Esophagus muscularis mucosa (tissue), 4 donors: ENCODE measurements at regions not wholly inside any gene's neighbourhood (a gene's known extent, or its start where the extent isn't known, plus 50 kb on each side); places are given as distances from the start of the nearest gene placed in this dataset.
"Not testable (repeated sequence)": the region's sequence is repeated elsewhere in the genome, so short reads cannot be mapped to it uniquely, and the experiment has no call there.

Experiments used
- DNase-seq: peaks from one replicate; pipeline ENCODE4 v3.0.0-alpha.2; 2017; ENCODE audit errors: extremely low spot score
- H3K27ac ChIP-seq, 4 donors: fragments of 200-600 bp; sonication (generic); replicated peaks in 1 of 4; 1 replicate in 3 of 4; 2 replicates in 1 of 4; pipeline ENCODE4 v1.5.1; 2016 to 2019; ENCODE audit warnings: mild to moderate bottlenecking in 1 of 4
- H3K27me3 ChIP-seq, 4 donors: fragments of 200-600 bp; sonication (generic); one replicate each; pipeline versions ENCODE4 v1.5.1 to v1.6.0; 2016 to 2019
- H3K36me3 ChIP-seq, 4 donors: fragments of 200-600 bp; sonication (generic); one replicate each; pipeline ENCODE4 v1.5.1; 2016 to 2019
- H3K4me1 ChIP-seq, 4 donors: fragments of 200-600 bp; sonication (generic); one replicate each; pipeline ENCODE4 v1.5.1; 2016 to 2019
- H3K4me3 ChIP-seq, 4 donors: fragments of 200-600 bp; sonication (generic); 1 replicate in 2 of 4; 2 replicates in 2 of 4; pipeline ENCODE4 v1.5.1; 2016 to 2019; ENCODE audit warnings: mild to moderate bottlenecking in 4 of 4, moderate library complexity in 1 of 4
- H3K9me3 ChIP-seq, 4 donors: fragments of 200-600 bp; sonication (generic); 1 replicate in 3 of 4; 2 replicates in 1 of 4; pipeline ENCODE4 v1.5.1; 2016 to 2019
- EP300 ChIP-seq: sonication (generic); formaldehyde crosslinking; IDR thresholded peaks from one replicate; pipeline ENCODE4 v1.6.1; 2017; ENCODE audit warnings: antibody characterized with exemption
- POLR2A ChIP-seq: fragments of 450-650 bp; IDR thresholded peaks from one replicate; pipeline ENCODE4 v1.6.1; 2017; ENCODE audit warnings: antibody characterized with exemption, moderate library complexity, mild to moderate bottlenecking, low read depth
- POLR2AphosphoS5 ChIP-seq, 2 donors: sonication (generic); formaldehyde crosslinking; IDR thresholded peaks; one replicate each; pipeline ENCODE4 v1.6.1; 2017; ENCODE audit warnings: antibody characterized with exemption in 2 of 2
- WGBS: methylation state at CpG from one replicate; pipeline ENCODE4 v1.1.5; 2018; 5-methylcytosine and 5-hydroxymethylcytosine counted together
- intact Hi-C: fragments of 100-400 bp; cut with DNase I; formaldehyde crosslinking; loops from one replicate; pipeline ENCODE4 v1.15.1; 2023
- TF ChIP-seq, protein P1 (sequence below), 3 experiments: fragments of 200-600 bp in 2 of 3; fragments of 450-650 bp in 1 of 3; sonication (generic) in 2 of 3; IDR thresholded peaks; one replicate each; pipeline ENCODE4 v1.5.1; 2017 to 2019; ENCODE audit warnings: antibody characterized with exemption in 3 of 3, mild to moderate bottlenecking in 2 of 3, moderate library complexity in 1 of 3

DNA sequence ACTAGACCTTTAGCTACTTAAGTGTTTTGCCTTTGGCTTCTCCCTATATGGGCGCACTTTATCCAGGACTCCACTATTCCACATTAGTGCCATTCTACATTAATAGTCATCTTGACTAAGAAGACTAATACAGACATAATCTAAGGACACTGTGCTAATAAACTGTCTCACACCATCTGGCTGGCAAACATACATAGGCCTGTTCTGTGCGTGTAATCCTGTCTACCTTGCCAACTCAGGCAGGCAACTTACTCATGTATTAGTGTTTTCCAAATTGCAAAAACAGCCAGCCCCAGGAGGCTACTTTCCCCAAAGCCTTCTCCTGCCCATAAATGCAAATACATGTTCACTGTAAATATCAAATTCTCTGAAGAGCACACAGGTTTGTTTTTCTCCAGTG is 587.3 kb downstream of the TMA16 start:
- TF ChIP-seq EP300, result no peak
- no peak for TF ChIP-seq POLR2AphosphoS5 (IDR thresholded peaks at IDR 0.05)
- TF ChIP-seq, protein P1, sequence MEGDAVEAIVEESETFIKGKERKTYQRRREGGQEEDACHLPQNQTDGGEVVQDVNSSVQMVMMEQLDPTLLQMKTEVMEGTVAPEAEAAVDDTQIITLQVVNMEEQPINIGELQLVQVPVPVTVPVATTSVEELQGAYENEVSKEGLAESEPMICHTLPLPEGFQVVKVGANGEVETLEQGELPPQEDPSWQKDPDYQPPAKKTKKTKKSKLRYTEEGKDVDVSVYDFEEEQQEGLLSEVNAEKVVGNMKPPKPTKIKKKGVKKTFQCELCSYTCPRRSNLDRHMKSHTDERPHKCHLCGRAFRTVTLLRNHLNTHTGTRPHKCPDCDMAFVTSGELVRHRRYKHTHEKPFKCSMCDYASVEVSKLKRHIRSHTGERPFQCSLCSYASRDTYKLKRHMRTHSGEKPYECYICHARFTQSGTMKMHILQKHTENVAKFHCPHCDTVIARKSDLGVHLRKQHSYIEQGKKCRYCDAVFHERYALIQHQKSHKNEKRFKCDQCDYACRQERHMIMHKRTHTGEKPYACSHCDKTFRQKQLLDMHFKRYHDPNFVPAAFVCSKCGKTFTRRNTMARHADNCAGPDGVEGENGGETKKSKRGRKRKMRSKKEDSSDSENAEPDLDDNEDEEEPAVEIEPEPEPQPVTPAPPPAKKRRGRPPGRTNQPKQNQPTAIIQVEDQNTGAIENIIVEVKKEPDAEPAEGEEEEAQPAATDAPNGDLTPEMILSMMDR (IDR thresholded peaks at IDR 0.05), result no peak
- no peak for TF ChIP-seq POLR2A
- H3K27me3 ChIP-seq, result no peaks in the 10 kb centered on the region
- no peak overlapping the region for H3K27ac ChIP-seq
- H3K4me3 ChIP-seq, result no peak overlapping the region
- peaks cover 0 to 5% (median 0%) of the 10 kb centered on the region in 4 donors for H3K9me3 ChIP-seq
- DNase-seq, result no peak
- no peaks in the 10 kb centered on the region for H3K36me3 ChIP-seq
- intact Hi-C loops, result no loop called here
- H3K4me1 ChIP-seq, result no peaks in the 10 kb centered on the region
- 87% methylated on average over 2 of the region's 2 CpGs for WGBS

DNA sequence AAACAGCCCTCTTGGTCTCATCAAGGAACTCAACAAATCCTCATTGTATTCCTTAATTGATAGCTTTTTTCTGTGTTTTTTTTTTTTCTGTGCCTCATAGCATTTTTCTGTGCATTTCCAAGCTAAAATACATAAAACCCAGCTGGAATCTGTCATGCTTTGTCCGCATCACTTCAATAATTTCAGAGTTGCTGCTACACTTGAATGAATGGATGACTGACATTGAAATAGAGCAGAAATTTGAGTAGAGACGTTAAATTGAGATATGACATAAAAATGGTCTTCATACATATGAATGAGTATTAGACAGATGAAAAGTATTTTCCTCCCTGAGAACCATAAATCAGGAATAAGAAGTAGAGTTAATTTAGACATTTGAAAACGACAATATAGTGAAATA is 593.2 kb downstream of the TMA16 start:
- Histone ChIP-seq H3K4me3 (no peak overlapping the region), H3K9me3 (no peaks in the 10 kb centered on the region), H3K4me1 (no peaks in the 10 kb centered on the region), H3K36me3 (no peaks in the 10 kb centered on the region), H3K27ac (no peak overlapping the region), H3K27me3 (no peaks in the 10 kb centered on the region)
- no peak for DNase-seq
- WGBS, result 72% methylated on average over 3 of the region's 3 CpGs
- intact Hi-C loops, result no loop called here
- TF ChIP-seq POLR2AphosphoS5 (IDR thresholded peaks at IDR 0.05), result no peak

DNA sequence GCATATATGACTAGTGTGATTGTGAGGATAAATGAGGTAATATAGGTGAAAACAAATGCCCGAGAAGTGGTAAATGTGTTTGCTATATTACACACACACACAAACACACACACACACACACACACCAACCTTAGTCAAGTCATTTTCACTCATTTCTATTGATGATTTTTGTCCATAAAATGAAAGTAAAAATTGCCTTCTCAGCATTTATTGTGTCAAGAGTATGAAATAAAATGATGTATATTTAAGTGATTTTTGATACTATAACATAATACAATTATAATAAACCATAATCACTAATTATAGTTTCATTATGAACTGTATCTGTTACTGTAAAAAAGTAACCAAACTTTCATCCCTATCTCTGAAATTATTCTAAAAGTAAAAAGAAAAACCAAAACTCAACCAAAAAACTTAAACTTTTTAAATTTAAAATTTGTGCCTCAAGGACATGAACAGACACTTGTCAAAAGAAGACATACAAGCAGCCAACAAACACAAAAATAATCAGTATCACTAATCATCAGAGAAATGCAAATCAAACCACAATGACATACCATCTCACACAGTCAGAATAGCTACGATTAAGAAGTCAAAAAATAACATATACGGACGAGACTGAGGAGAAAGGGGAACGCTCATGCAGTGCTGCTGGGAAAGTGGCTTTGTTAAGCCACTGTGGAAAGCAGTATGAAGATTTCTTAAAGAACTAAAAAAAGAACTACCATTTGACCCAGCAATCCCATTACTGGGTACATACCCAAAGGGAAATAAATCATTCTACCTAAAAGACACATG is 601.0 kb downstream of the TMA16 start:
- H3K36me3 ChIP-seq, result no peaks in the 10 kb centered on the region
- 90% methylated on average over 5 of the region's 5 CpGs for WGBS
- H3K4me1 ChIP-seq, result no peaks in the 10 kb centered on the region
- no peaks in the 10 kb centered on the region for H3K27me3 ChIP-seq
- intact Hi-C loops, result no loop called here
- TF ChIP-seq POLR2A, result no peak
- TF ChIP-seq, protein P1 (IDR thresholded peaks at IDR 0.05), result no peak
- no peak for TF ChIP-seq POLR2AphosphoS5 (IDR thresholded peaks at IDR 0.05)
- no peak for TF ChIP-seq EP300
- no peak overlapping the region for H3K4me3 ChIP-seq
- H3K9me3 ChIP-seq, result no peaks in the 10 kb centered on the region
- H3K27ac ChIP-seq, result no peak overlapping the region
- no peak for DNase-seq

DNA sequence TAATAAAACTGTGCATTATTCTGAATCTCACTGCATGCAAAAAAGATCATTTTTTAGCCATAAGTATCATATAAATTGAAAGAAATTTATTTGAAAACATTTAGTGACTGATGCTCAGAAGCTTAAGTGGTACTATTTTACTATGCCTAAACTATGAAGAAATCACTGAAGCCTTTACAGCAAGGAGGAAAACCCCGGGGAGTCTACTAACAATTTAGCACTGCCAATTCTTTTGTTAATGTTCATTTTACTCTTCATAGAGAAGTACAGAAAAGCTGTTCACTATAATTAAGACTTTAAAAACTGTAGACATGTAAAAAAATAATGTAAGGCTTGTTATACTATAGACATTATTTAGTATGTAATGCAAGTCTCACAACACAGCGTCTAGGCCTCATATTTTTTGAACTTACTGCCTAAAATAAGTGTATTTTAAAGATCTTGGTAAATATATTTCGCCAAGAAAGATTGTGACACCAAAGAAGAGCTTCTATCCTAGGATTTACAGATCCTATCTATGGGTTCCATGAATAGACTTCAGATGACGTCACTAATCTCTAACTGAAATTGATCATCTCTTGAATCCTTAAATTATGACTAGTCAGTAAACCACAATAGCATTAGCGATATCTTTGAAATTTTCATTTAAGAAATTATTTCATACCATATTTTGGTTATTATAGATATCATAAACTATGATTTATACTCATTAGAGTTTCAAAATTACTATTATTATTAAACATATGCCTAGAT is 602.5 kb downstream of the TMA16 start:
- H3K4me1 ChIP-seq, result no peaks in the 10 kb centered on the region
- no peak overlapping the region for H3K27ac ChIP-seq
- DNase-seq, result no peak
- intact Hi-C loops, result no loop called here
- TF ChIP-seq POLR2A (no peak), POLR2AphosphoS5 (IDR thresholded peaks at IDR 0.05) (no peak), EP300 (no peak)
- TF ChIP-seq, protein P1 (IDR thresholded peaks at IDR 0.05), result no peak
- no peak overlapping the region for H3K4me3 ChIP-seq
- WGBS, result 80% methylated on average over 5 of the region's 5 CpGs
- H3K27me3 ChIP-seq, result no peaks in the 10 kb centered on the region
- H3K36me3 ChIP-seq, result no peaks in the 10 kb centered on the region
- H3K9me3 ChIP-seq, result no peaks in the 10 kb centered on the region

DNA sequence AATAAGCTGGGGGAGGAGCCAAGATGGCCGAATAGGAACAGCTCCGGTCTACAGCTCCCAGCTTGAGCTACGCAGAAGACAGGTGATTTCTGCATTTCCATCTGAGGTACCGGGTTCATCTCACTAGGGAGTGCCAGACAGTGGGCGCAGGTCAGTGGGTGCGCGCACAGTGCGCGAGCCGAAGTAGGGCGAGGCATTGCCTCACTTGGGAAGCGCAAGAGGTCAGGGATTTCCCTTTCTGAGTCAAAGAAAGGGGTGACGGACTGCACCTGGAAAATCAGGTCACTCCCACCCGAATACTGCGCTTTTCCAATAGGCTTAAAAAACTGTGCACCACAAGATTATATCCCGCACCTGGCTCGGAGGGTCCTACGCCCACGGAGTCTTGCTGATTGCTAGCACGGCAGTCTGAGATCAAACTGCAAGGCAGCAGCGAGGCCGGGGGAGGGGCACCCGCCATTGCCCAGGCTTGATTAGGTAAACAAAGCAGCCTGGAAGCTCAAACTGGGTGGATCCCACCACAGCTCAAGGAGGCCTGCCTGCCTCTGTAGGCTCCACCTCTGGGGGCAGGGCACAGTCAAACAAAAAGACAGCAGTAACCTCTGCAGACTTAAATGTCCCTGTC is 606.4 kb downstream of the TMA16 start:
- H3K27me3 ChIP-seq, DNase-seq, H3K4me3 ChIP-seq, H3K9me3 ChIP-seq, H3K36me3 ChIP-seq, H3K27ac ChIP-seq, intact Hi-C loops, H3K4me1 ChIP-seq: not testable (repeated sequence)
- 94% methylated on average over 22 of the region's 23 CpGs for WGBS
